GM12878 (cell line): ENCODE measurements at regions not wholly inside any gene's neighbourhood (a gene's known extent, or its start where the extent isn't known, plus 50 kb on each side); places are given as distances from the start of the nearest gene placed in this dataset.

Experiments
- ATAC-seq: fragments of 200-7000 bp; cut with Tn5 transposase; 3 replicates; pipeline ENCODE4 v1.9.1; 2020; ENCODE audit warnings: mild to moderate bottlenecking, moderate library complexity
- BruUV-seq: library from RNA; stranded (reverse); fragments of 400-500 nt; replicated peaks from 2 replicates; lab custom pipeline; 2021; lab: Mats Ljungman, UMichigan
- CTCF ChIA-PET: fragments of 300-600 bp; sonication (Branson Sonifier 250); formaldehyde crosslinking; extraction: SDS; loops from one replicate; lab custom pipeline; 2021; ENCODE audit warnings: inconsistent platforms; lab: Yijun Ruan, JAX
- POLR2A ChIA-PET: fragments of 350-600 bp; formaldehyde crosslinking; extraction: SDS; loops from one replicate; lab custom pipeline; 2021; ENCODE audit warnings: inconsistent platforms; lab: Charles Lee
- RAD21 ChIA-PET: fragments of 300-600 bp; sonication (Branson Sonifier 250); formaldehyde crosslinking; loops from one replicate; lab custom pipeline; 2023; ENCODE audit warnings: antibody characterized with exemption; ENCODE audit not compliant: unreplicated experiment; lab: Charles Lee
- SMC1A ChIA-PET: fragments of 300-600 bp; sonication (Branson Sonifier 250); formaldehyde crosslinking; loops from one replicate; lab custom pipeline; 2023; ENCODE audit not compliant: unreplicated experiment, uncharacterized antibody; lab: Charles Lee
- DNase-seq: peaks from one replicate; pipeline ENCODE4 v3.0.0-alpha.2; 2011; ENCODE audit warnings: low read depth, low spot score
- FAIRE-seq: peaks from 3 replicates; lab custom pipeline; 2011; peaks lifted over from hg19 to GRCh38; lab: Jason Lieb, UNC
- H2AFZ ChIP-seq: 2 replicates; pipeline ENCODE4 v1.6.0; 2011; ENCODE audit warnings: low read depth, low read length, control low read depth; ENCODE audit not compliant: control insufficient read depth
- H3K27ac ChIP-seq: 2 replicates; pipeline ENCODE4 v1.5.1; 2011; ENCODE audit warnings: control low read depth; ENCODE audit not compliant: control insufficient read depth, insufficient read depth
- H3K27me3 ChIP-seq, 2 experiments: replicated peaks in 1 of 2; 2 replicates each; pipeline versions ENCODE4 v1.6.0 to v1.6.1; 2011; ENCODE audit warnings: low read length in 1 of 2; ENCODE audit not compliant: control insufficient read depth in 2 of 2, insufficient read depth in 2 of 2
- H3K36me3 ChIP-seq, 2 experiments: 2 replicates each; pipeline ENCODE4 v1.5.1; 2011; ENCODE audit warnings: low read length in 1 of 2; ENCODE audit not compliant: control insufficient read depth in 2 of 2, insufficient read depth in 2 of 2
- H3K4me1 ChIP-seq: 2 replicates; pipeline ENCODE4 v1.6.1; 2011; ENCODE audit warnings: mild to moderate bottlenecking, low read length, moderate library complexity, mixed read lengths; ENCODE audit not compliant: control insufficient read depth, insufficient read depth
- H3K4me2 ChIP-seq: 2 replicates; pipeline ENCODE4 v1.6.0; 2011; ENCODE audit warnings: control low read depth; ENCODE audit not compliant: control insufficient read depth, insufficient read depth
- H3K4me3 ChIP-seq: fragments of 200-600 bp; sonication (generic); 2 replicates; pipeline ENCODE4 v1.5.1; 2016
- H3K79me2 ChIP-seq: 2 replicates; pipeline ENCODE4 v1.6.0; 2011; ENCODE audit warnings: low read length; ENCODE audit not compliant: control insufficient read depth, insufficient read depth
- H3K9ac ChIP-seq: 2 replicates; pipeline ENCODE4 v1.8.0; 2011; ENCODE audit warnings: low read length, control low read depth, mixed read lengths; ENCODE audit not compliant: control insufficient read depth, insufficient read depth
- H3K9me3 ChIP-seq: replicated peaks from 3 replicates; pipeline ENCODE4 v1.5.1; 2011; ENCODE audit warnings: mild to moderate bottlenecking, low read length; ENCODE audit not compliant: control insufficient read depth, insufficient read depth
- H4K20me1 ChIP-seq: 2 replicates; pipeline ENCODE4 v1.6.0; 2011; ENCODE audit not compliant: control insufficient read depth, insufficient read depth
- DPF2 ChIP-seq: fragments of 450-650 bp; IDR thresholded peaks from 2 replicates; pipeline ENCODE4 v1.6.1; 2017; ENCODE audit warnings: mild to moderate bottlenecking
- E2F4 ChIP-seq: IDR thresholded peaks from 2 replicates; pipeline ENCODE4 v1.6.1; 2012; ENCODE audit warnings: low read depth, low read length, improper control_type of control experiment
- EED ChIP-seq: sonication (generic); IDR thresholded peaks from 2 replicates; pipeline ENCODE4 v1.6.1; 2016; ENCODE audit warnings: antibody characterized with exemption, low read depth
- NFXL1 ChIP-seq: fragments of 450-650 bp; IDR thresholded peaks from 2 replicates; pipeline ENCODE4 v1.6.1; 2017; ENCODE audit warnings: antibody characterized with exemption, mild to moderate bottlenecking, borderline replicate concordance
- SREBF1 ChIP-seq: IDR thresholded peaks from 2 replicates; pipeline ENCODE4 v1.6.1; 2012; ENCODE audit warnings: mild to moderate bottlenecking, low read length
- SUZ12 ChIP-seq: fragments of 200-600 bp; sonication (generic); IDR thresholded peaks from one replicate; pipeline ENCODE4 v1.6.1; 2018; ENCODE audit warnings: antibody characterized with exemption, mild to moderate bottlenecking; ENCODE audit not compliant: unreplicated experiment
- TCF12 ChIP-seq: IDR thresholded peaks from 2 replicates; pipeline ENCODE4 v1.6.1; 2011; ENCODE audit warnings: low read depth, mild to moderate bottlenecking, low read length
- WGBS: methylation state at CpG from one replicate; pipeline ENCODE4 v1.1.6; 2016; ENCODE audit warnings: low lambda C conversion rate; ENCODE audit not compliant: insufficient replicate concordance, insufficient coverage; ENCODE audit errors: missing lambda C conversion rate; 5-methylcytosine and 5-hydroxymethylcytosine counted together
- in situ Hi-C: fragments of 300-500 bp; cut with MboI; formaldehyde crosslinking; loops from 9 replicates; pipeline ENCODE4 v1.14.3; 2018; ENCODE audit warnings: mixed read lengths
- intact Hi-C: fragments of 100-400 bp; cut with micrococcal nuclease; formaldehyde crosslinking; loops from one replicate; pipeline ENCODE4 v1.14.2; 2022; ENCODE audit not compliant: unreplicated experiment
- TF ChIP-seq, protein P1 (sequence below): fragments of 450-650 bp; IDR thresholded peaks from 2 replicates; pipeline ENCODE4 v1.6.1; 2018; ENCODE audit warnings: mild to moderate bottlenecking, low read depth, moderate library complexity; ENCODE audit not compliant: partially characterized antibody
- TF ChIP-seq, protein P2 (sequence below): fragments of 450-650 bp; IDR thresholded peaks from 2 replicates; pipeline ENCODE4 v1.6.1; 2018; ENCODE audit warnings: borderline replicate concordance, mild to moderate bottlenecking; ENCODE audit not compliant: partially characterized antibody
- TF ChIP-seq, protein P3 (sequence below): IDR thresholded peaks from 2 replicates; pipeline ENCODE4 v1.6.1; 2011; ENCODE audit warnings: low read depth, mild to moderate bottlenecking, low read length, moderate library complexity, borderline replicate concordance; ENCODE audit errors: extremely low read depth

DNA sequence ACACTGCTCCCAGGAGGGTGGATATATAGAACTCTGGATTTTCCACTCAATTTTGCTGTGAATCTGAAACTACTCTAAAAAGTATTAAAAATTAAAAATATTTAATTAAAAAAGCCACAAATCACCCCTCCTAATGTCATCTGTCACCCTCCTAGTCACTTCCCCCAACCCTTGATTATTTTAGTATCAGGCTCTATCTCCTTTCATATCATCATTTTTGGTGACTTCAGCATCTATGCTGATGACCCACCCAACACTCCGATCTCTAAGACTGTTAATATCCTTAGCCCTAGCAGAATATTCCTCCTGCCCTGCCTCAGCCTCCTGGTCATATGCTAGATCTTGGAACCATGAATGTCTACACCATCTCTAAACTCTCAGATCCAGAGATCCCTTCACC lies 128.3 kb upstream of the SLC1A4 start (continued):
- TF ChIP-seq, protein P1, sequence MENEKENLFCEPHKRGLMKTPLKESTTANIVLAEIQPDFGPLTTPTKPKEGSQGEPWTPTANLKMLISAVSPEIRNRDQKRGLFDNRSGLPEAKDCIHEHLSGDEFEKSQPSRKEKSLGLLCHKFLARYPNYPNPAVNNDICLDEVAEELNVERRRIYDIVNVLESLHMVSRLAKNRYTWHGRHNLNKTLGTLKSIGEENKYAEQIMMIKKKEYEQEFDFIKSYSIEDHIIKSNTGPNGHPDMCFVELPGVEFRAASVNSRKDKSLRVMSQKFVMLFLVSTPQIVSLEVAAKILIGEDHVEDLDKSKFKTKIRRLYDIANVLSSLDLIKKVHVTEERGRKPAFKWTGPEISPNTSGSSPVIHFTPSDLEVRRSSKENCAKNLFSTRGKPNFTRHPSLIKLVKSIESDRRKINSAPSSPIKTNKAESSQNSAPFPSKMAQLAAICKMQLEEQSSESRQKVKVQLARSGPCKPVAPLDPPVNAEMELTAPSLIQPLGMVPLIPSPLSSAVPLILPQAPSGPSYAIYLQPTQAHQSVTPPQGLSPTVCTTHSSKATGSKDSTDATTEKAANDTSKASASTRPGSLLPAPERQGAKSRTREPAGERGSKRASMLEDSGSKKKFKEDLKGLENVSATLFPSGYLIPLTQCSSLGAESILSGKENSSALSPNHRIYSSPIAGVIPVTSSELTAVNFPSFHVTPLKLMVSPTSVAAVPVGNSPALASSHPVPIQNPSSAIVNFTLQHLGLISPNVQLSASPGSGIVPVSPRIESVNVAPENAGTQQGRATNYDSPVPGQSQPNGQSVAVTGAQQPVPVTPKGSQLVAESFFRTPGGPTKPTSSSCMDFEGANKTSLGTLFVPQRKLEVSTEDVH: no peak

DNA sequence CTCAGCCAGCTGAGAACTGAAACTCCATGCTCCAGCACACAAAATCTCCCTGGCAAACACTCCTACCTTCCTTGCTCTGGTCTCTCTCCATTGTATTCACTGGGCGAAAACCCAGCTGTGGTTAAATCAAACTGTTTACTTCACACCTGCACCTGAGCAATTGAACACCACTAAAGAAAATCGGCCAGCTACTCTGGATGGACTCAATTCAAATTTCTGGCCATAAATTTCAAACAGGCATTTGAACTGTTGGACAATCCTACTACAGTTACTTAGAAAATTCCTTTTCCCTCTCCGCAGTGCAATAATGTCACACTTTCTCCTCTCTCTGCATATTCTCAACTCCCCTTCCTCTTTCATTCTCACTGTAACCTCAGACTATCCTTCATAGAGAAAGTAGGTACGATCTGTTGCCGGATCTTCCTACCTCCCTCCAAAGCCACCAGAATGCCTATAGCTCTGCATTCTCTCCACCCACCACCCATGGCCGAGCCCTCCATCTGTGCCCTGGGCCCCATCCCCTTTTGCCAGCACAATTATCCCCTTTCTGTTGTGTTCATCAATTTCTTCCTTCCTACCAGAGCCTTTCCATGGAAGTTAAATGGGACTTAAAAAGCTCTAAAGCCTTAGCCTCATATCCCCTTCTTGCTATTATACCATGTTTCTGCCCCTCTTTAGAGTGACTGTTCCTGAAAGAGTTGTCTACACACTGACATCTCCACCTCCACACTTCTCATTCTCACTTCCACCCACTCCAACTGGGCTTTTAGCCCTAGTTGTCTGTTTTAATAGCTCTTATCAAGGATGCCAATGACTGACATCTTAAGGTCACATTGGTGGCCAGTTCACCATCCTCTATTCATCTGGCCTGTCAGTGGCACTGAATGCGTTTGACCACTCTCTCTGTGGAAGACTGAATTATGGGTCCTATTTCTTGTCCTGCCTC lies 127.5 kb upstream of the SLC1A4 start:
- peak overlapping the region; percentile 98 for H3K4me2 ChIP-seq
- peak overlapping the region; percentile 25; the same call in 1 of the 2 replicates for H2AFZ ChIP-seq
- WGBS: 15% methylated on average over 7 of the region's 7 CpGs
- TF ChIP-seq EED (peak; percentile 80), E2F4 (no peak), SUZ12 (no peak), DPF2 (peak; percentile 70; the same call in 1 of the 2 replicates), NFXL1 (no peak), TCF12 (no peak), SREBF1 (no peak)
- TF ChIP-seq, protein P2, sequence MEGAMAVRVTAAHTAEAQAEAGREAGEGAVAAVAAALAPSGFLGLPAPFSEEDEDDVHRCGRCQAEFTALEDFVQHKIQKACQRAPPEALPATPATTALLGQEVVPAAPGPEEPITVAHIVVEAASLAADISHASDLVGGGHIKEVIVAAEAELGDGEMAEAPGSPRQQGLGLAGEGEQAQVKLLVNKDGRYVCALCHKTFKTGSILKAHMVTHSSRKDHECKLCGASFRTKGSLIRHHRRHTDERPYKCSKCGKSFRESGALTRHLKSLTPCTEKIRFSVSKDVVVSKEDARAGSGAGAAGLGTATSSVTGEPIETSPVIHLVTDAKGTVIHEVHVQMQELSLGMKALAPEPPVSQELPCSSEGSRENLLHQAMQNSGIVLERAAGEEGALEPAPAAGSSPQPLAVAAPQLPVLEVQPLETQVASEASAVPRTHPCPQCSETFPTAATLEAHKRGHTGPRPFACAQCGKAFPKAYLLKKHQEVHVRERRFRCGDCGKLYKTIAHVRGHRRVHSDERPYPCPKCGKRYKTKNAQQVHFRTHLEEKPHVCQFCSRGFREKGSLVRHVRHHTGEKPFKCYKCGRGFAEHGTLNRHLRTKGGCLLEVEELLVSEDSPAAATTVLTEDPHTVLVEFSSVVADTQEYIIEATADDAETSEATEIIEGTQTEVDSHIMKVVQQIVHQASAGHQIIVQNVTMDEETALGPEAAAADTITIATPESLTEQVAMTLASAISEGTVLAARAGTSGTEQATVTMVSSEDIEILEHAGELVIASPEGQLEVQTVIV: no peak
- TF ChIP-seq, protein P3, sequence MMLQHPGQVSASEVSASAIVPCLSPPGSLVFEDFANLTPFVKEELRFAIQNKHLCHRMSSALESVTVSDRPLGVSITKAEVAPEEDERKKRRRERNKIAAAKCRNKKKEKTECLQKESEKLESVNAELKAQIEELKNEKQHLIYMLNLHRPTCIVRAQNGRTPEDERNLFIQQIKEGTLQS: no peak

More for the DNA sequence above, 127.5 kb upstream of the SLC1A4 start:
- CTCF ChIA-PET: interaction anchor here (0.7 to 3.6 kb wide), 26 partner anchors 9 to 534 kb away, joined by 3 to 30 read pairs (median 4); partner anchors contain the start of gene AFTPH
- peak overlapping the region; percentile 41; the same call in 1 of the 2 replicates for H3K9ac ChIP-seq
- intact Hi-C loops (loop anchor here (2.0 to 5.0 kb wide), 3 partner anchors 111 to 254 kb away; no protein-coding TSS in a partner anchor), in situ Hi-C loops (loop anchor here (5.0 to 10.0 kb wide), 4 partner anchors 219 to 529 kb away; partner anchors contain the start of gene AFTPH)
- ATAC-seq (peak; percentile 11), FAIRE-seq (peak; percentile 74), DNase-seq (no peak)
- no peaks in the 10 kb centered on the region for H3K36me3 ChIP-seq
- RAD21 ChIA-PET: interaction anchor here (0.8 to 7.7 kb wide), 27 partner anchors 11 to 531 kb away, joined by 3 to 88 read pairs (median 5); partner anchors contain the start of genes AFTPH and SERTAD2
- SMC1A ChIA-PET: interaction anchor here (0.8 to 7.6 kb wide), 37 partner anchors 9 to 533 kb away, joined by 3 to 52 read pairs (median 6); partner anchors contain the start of genes AFTPH and SERTAD2
- H3K4me3 ChIP-seq: peak overlapping the region; percentile 21
- peaks cover 4% of the 10 kb centered on the region; the same call in 2 of the 3 replicates for H3K9me3 ChIP-seq
- H3K27me3 ChIP-seq: no peaks in the 10 kb centered on the region
- H3K4me1 ChIP-seq: peaks cover 57% of the 10 kb centered on the region
- peak overlapping the region; percentile 76 for H3K27ac ChIP-seq
- H3K79me2 ChIP-seq: peaks cover 2% of the 10 kb centered on the region; the same call in 1 of the 2 replicates
- POLR2A ChIA-PET: interaction anchor here (0.6 to 3.7 kb wide), 16 partner anchors 30 to 335 kb away, joined by 3 to 19 read pairs (median 3); partner anchors contain the start of gene SERTAD2
- H4K20me1 ChIP-seq: no peaks in the 10 kb centered on the region
- BruUV-seq: no TSS peak
